Activated naive CD8-positive, alpha-beta T cell treated with anti-CD3 and anti-CD28 coated beads, Interleukin-2, amount 10 ng/mL, durations not matched to agents 7 days and 5 days (primary cell): ENCODE measurements at regions not wholly inside any gene's neighbourhood (a gene's known extent, or its start where the extent isn't known, plus 50 kb on each side); places are given as distances from the start of the nearest gene placed in this dataset.

Source experiments
- ATAC-seq: fragments of 150-1000 bp; cut with Tn5 transposase; one replicate; pipeline ENCODE4 v1.10.0; 2021; ENCODE audit warnings: low read depth, moderate library complexity
- POLR2A ChIA-PET: fragments of 350-600 bp; sonication (Branson Sonifier 250); formaldehyde crosslinking; loops from one replicate; lab custom pipeline; 2021; ENCODE audit warnings: antibody characterized with exemption; lab: Charles Lee
- DNase-seq: peaks from one replicate; pipeline ENCODE4 v3.0.0; 2021
- H3K27ac Mint-ChIP-seq: one replicate; pipeline ENCODE4 v1.8.0; 2022; ENCODE audit warnings: mild to moderate bottlenecking, mixed read lengths
- H3K27me3 Mint-ChIP-seq: one replicate; pipeline ENCODE4 v1.8.0; 2022; ENCODE audit warnings: mild to moderate bottlenecking, moderate library complexity, mixed read lengths
- H3K36me3 Mint-ChIP-seq: one replicate; pipeline ENCODE4 v1.8.0; 2021; ENCODE audit warnings: mild to moderate bottlenecking, mixed read lengths
- H3K4me1 Mint-ChIP-seq: one replicate; pipeline ENCODE4 v1.8.0; 2021; ENCODE audit warnings: mixed read lengths
- H3K4me3 Mint-ChIP-seq: one replicate; pipeline ENCODE4 v1.8.0; 2022; ENCODE audit warnings: mild to moderate bottlenecking, moderate library complexity, mixed read lengths
- H3K9me3 Mint-ChIP-seq: one replicate; pipeline ENCODE4 v1.8.0; 2021; ENCODE audit warnings: mixed read lengths

DNA sequence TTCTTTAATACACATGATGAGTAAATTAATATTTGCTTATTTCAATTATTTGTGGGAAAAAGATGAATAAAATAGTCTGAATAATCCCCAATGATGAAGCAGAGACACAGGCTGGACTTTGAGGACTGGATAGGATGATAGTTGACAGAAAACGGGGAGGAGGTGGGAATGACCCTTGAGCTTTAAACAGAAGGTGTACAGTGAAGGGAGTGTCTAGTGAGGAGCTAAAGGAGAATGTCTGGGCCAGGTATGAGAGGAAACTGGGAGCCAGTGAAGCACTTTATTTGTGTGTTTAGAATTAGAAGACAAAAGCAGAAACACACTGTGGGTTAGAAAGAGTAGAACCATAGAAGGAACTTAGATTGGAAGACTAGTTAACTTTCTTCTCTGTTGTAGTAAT is 230.4 kb upstream of the CA10 start:
- no peak overlapping the region for H3K4me3 Mint-ChIP-seq
- H3K9me3 Mint-ChIP-seq = peaks cover 5% of the 10 kb centered on the region
- no peak for DNase-seq
- H3K27ac Mint-ChIP-seq = no peak overlapping the region
- H3K27me3 Mint-ChIP-seq = no peaks in the 10 kb centered on the region
- no peak for ATAC-seq
- H3K36me3 Mint-ChIP-seq = no peaks in the 10 kb centered on the region
- no peaks in the 10 kb centered on the region for H3K4me1 Mint-ChIP-seq
- POLR2A ChIA-PET = no interaction called here

DNA sequence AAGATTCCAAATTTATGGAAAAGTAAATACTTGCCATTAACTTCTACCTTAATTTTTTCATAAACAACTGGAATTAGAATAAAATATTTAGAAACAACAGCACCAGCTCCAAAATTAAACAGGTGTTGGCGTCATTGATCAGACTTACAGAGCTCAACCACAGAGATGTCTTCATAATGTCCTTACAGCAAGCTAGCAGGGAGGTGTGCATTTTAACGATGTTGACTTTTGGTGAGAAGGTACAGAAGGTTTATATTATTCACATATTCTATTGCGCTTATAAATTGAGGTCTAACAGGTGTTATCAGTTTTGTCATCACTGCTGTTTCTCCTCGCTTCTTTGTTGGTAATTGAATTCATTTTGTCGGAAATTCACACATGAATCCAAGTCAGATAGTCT is 226.2 kb upstream of the CA10 start:
- Mint-ChIP-seq H3K9me3 (peaks cover 3% of the 10 kb centered on the region), H3K36me3 (no peaks in the 10 kb centered on the region), H3K27ac (no peak overlapping the region), H3K4me1 (no peaks in the 10 kb centered on the region), H3K4me3 (no peak overlapping the region), H3K27me3 (no peaks in the 10 kb centered on the region)
- DNase-seq = no peak
- POLR2A ChIA-PET = no interaction called here
- no peak for ATAC-seq

DNA sequence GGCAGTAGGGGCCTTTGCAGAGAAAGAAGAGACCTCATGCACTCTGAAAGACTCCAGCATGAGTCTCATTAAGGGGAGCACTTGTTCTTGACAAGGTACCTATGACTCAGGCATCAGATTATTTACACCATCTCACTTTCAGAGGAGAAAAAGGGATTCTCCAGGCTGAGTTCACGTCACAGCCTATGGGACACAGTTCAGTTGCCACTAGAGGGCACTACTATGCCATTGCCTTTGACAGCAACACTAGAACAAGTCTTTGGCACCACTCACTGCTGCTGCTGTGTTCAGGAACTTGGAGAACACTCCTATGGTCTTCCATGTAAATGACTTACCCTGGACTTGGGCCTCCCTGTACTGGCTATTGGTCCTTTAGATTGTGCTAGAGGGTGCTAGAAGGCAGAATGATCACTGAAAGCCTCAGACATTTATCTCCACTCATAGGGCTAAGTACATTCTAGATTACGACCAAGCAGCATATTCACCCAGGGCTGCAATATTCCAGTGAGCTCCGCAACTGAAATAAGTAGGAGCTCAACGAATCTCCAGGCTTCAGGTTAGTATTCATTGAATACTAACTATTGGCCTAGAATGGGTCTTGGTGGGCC is 225.1 kb upstream of the CA10 start:
- no peaks in the 10 kb centered on the region for H3K27me3 Mint-ChIP-seq
- no peak overlapping the region for H3K27ac Mint-ChIP-seq
- peaks cover 3% of the 10 kb centered on the region for H3K9me3 Mint-ChIP-seq
- no peaks in the 10 kb centered on the region for H3K4me1 Mint-ChIP-seq
- DNase-seq (no peak), ATAC-seq (no peak)
- H3K4me3 Mint-ChIP-seq = no peak overlapping the region
- POLR2A ChIA-PET = no interaction called here
- no peaks in the 10 kb centered on the region for H3K36me3 Mint-ChIP-seq

DNA sequence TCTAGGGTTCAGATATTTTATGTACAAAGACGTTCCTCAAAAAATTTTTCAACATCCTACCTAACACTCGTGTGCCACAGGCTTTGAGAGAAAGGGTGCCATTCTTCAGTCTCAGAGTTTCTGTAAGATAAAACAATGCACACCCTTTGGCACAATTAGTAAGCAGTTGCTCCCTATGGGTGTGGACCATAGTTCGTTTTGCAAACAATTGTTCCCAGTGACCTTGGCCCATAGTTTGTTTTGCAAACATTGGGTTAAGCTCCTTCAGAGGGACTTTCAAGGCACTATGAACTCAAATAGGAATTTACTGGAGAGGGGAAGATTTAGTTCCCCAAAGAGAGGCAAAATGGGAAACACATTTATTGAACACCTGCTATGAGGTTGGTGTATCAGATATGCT is 220.3 kb upstream of the CA10 start:
- DNase-seq (no peak), ATAC-seq (no peak)
- H3K4me3 Mint-ChIP-seq = no peak overlapping the region
- no peaks in the 10 kb centered on the region for H3K4me1 Mint-ChIP-seq
- H3K36me3 Mint-ChIP-seq = no peaks in the 10 kb centered on the region
- no peaks in the 10 kb centered on the region for H3K27me3 Mint-ChIP-seq
- POLR2A ChIA-PET = no interaction called here
- H3K9me3 Mint-ChIP-seq = no peaks in the 10 kb centered on the region
- H3K27ac Mint-ChIP-seq = no peak overlapping the region

DNA sequence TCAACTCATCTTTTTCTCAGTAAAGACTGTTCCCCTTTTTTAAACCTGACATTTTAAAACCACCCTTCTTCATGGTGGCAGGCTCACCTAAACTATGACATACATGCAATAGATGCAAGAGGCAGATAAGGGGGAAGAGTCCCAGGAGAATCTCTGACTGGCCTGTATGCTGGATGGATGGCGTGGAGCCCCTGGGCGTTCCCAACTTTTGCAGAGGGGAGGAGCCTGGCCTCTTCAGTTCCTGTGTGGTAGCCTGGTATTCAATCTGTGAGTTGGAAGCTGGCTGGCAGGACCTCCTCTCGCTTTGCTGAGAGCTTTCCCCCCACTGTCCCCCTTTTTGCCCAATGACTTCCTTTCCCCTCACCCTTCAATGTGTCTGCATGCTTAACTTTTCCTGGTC is 217.6 kb upstream of the CA10 start:
- H3K27ac Mint-ChIP-seq = no peak overlapping the region
- H3K9me3 Mint-ChIP-seq = no peaks in the 10 kb centered on the region
- no peak for ATAC-seq
- no peaks in the 10 kb centered on the region for H3K36me3 Mint-ChIP-seq
- no peak overlapping the region for H3K4me3 Mint-ChIP-seq
- no peaks in the 10 kb centered on the region for H3K4me1 Mint-ChIP-seq
- POLR2A ChIA-PET = no interaction called here
- no peak for DNase-seq
- H3K27me3 Mint-ChIP-seq = no peaks in the 10 kb centered on the region

DNA sequence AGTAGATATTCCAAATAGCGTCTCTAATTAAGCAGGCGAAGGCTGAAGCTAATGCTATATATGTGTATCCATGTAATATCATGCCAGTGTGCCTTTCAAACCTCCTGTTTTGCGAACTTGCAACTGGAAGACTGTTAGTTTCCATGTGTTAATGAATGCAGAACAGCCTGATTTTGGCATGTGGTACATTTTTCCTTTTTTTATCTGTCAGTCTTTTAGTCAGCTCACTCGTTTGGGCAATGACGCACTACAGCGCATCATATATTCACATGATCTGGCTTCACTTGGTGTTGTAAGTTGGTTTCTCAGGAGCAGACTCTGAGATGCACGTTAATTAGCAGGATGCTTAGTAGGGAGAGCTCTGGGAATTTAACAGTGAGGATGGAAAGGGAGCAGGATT is 210.4 kb upstream of the CA10 start:
- ATAC-seq = no peak
- Mint-ChIP-seq H3K9me3 (no peaks in the 10 kb centered on the region), H3K27ac (no peak overlapping the region)

DNA sequence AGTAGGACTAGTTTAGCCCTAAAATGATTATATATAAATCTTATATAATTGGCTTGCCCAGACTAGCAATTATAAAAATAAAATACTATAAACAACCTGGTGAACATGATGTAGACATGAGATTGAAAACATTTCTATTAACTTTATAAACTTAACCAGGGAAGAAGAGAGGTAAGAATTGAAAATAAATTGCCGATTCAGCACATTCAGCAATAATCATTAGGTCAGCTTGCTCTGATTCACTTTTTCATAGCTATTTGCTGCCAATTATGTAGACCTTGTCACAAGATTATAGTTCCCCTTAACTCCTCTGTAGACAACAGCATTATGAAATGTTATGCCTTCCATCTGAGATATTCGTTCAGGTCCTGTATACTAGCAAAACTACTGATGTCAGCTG is 199.3 kb upstream of the CA10 start:
- DNase-seq (no peak), ATAC-seq (no peak)
- Mint-ChIP-seq H3K4me3 (no peak overlapping the region), H3K4me1 (no peaks in the 10 kb centered on the region), H3K27ac (no peak overlapping the region), H3K36me3 (no peaks in the 10 kb centered on the region), H3K27me3 (no peaks in the 10 kb centered on the region), H3K9me3 (peaks cover 4% of the 10 kb centered on the region)
- POLR2A ChIA-PET = no interaction called here

More for the DNA sequence above, 210.4 kb upstream of the CA10 start:
- Mint-ChIP-seq H3K4me1 (no peaks in the 10 kb centered on the region), H3K36me3 (no peaks in the 10 kb centered on the region), H3K4me3 (no peak overlapping the region), H3K27me3 (no peaks in the 10 kb centered on the region)
- no peak for DNase-seq
- POLR2A ChIA-PET = no interaction called here

DNA sequence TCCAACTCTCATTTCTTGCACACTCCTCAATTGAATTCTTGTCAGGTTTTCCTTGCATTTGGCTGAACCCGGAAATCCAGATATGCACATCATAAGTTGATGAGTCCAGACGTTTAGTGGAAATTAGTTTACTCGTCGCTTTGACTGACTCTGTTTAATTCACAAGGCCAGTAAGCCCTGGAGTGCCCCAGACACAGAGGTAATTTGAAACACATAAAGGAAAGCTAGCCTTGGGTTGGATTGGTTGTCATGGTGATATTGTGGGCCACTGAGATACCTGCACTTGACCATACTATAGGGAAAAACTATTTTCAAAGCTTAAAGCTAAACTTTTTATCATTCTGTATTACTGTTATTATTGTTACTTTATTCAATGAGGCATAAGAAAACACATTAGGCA is 178.3 kb upstream of the CA10 start:
- H3K4me1 Mint-ChIP-seq = no peaks in the 10 kb centered on the region
- no peaks in the 10 kb centered on the region for H3K27me3 Mint-ChIP-seq
- H3K36me3 Mint-ChIP-seq = no peaks in the 10 kb centered on the region
- no peak overlapping the region for H3K27ac Mint-ChIP-seq
- ATAC-seq = no peak
- peaks cover 1% of the 10 kb centered on the region for H3K9me3 Mint-ChIP-seq
- POLR2A ChIA-PET = no interaction called here
- no peak for DNase-seq
- H3K4me3 Mint-ChIP-seq = no peak overlapping the region

DNA sequence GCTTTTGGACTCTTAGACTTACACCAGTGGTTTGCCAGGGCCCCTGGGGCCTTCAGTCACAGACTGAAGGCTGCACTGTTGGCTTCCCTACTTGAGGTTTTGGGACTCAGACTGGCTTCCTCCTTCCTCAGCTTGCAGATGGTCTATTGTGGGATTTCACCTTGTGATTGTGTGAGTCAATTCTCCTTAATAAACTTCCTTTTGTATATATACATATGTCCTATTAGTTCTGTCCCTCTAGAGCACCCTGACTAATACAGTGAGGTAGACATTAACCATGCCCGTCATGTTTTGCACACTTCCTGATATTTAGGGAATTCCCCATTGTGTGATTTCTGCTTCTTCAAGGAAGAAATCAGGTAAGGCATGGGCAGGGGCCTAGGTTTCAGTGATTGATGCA is 147.8 kb upstream of the CA10 start:
- ATAC-seq (no peak), DNase-seq (no peak)
- H3K36me3 Mint-ChIP-seq = no peaks in the 10 kb centered on the region
- H3K27ac Mint-ChIP-seq = no peak overlapping the region
- POLR2A ChIA-PET = no interaction called here
- no peak overlapping the region for H3K4me3 Mint-ChIP-seq
- H3K4me1 Mint-ChIP-seq = no peaks in the 10 kb centered on the region
- H3K27me3 Mint-ChIP-seq = no peaks in the 10 kb centered on the region
- H3K9me3 Mint-ChIP-seq = no peaks in the 10 kb centered on the region

DNA sequence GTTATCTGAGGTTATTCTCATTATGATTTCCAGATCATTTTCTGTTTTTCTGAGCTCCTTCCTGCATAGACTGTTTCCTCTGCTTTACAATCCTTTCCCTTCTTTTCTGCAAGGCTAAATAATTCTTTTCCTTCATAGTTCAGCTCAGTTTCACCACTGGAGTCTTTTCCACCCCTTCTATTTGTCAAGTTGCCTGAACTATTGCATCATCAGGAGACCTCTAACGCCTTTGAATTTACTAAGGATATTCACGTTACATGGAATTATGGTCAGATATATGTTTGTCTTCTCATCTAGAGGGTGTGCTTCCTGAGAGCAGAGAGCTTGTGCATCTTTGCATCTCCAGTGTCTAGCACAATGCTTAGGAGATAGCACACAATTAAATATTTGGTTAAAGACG is 140.4 kb upstream of the CA10 start:
- ATAC-seq = no peak
- H3K4me3 Mint-ChIP-seq = no peak overlapping the region
- DNase-seq = no peak

DNA sequence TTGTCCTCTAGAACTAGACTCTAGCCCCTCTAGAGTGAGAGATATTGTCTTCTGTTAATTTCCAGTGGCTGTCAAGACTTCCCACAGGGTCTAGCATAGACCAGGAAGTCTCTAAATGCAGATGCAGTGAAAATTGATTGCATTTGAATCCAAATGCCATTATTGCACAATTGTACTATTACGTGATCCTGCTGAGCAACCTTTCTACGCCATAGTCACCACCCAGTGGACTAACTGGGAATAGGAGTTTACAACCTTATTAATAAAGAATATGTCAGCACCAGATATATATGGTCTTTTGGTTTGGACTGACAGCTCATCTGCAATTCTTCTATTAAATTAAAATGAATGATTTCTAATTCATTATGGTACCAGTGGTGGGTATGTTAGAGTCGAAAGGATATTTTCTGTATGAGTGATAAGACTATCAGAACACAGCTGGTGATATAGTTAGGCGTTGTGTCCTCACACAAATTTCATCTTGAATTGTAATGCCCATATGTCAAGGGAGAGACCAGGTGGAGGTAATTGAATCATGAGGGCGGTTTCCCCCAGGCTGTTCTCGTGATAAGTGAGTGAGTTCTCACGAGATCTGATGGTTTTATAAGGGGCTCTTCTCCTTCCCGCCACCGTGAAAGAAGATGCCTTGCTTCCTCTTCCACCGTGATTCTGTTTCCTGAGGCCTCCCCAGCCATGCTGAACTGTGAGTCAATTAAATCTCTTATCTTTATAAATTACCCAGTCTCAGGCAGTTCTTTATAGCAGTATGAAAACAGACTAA is 138.9 kb upstream of the CA10 start:
- POLR2A ChIA-PET = no interaction called here
- DNase-seq = no peak
- no peak overlapping the region for H3K4me3 Mint-ChIP-seq
- ATAC-seq = no peak
- no peaks in the 10 kb centered on the region for H3K9me3 Mint-ChIP-seq
- no peaks in the 10 kb centered on the region for H3K36me3 Mint-ChIP-seq
- no peak overlapping the region for H3K27ac Mint-ChIP-seq
- no peaks in the 10 kb centered on the region for H3K4me1 Mint-ChIP-seq
- no peaks in the 10 kb centered on the region for H3K27me3 Mint-ChIP-seq

More for the DNA sequence above, 140.4 kb upstream of the CA10 start:
- H3K27me3 Mint-ChIP-seq = no peaks in the 10 kb centered on the region
- H3K4me1 Mint-ChIP-seq = no peaks in the 10 kb centered on the region
- POLR2A ChIA-PET = interaction anchor here (0.8 kb wide), 1 partner anchor 94 kb away, joined by 3 read pairs; no protein-coding TSS in a partner anchor
- no peak overlapping the region for H3K27ac Mint-ChIP-seq
- no peaks in the 10 kb centered on the region for H3K9me3 Mint-ChIP-seq
- no peaks in the 10 kb centered on the region for H3K36me3 Mint-ChIP-seq

DNA sequence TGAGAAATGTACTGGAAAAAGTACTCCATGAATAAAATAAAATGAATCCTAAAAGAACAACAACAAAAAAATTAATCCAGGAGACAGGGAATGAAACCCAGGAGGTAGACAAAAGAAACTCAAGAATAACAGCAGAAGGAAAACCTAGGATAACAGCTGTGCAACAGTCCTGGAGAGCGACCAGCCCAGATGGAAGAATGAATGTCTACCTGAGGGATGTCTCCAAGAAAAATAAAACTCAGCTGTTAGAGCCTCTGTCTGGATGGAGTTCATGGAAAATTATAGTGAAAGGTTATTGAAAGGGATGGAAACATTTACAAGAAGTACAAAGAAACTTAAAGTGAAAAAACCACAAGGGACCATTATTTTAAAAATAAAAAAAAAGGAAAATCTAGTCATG is 135.8 kb upstream of the CA10 start:
- ATAC-seq (no peak), DNase-seq (no peak)
- Mint-ChIP-seq H3K27ac (no peak overlapping the region), H3K9me3 (peaks cover 3% of the 10 kb centered on the region), H3K27me3 (no peaks in the 10 kb centered on the region), H3K4me3 (no peak overlapping the region), H3K4me1 (no peaks in the 10 kb centered on the region), H3K36me3 (no peaks in the 10 kb centered on the region)
- POLR2A ChIA-PET = no interaction called here

DNA sequence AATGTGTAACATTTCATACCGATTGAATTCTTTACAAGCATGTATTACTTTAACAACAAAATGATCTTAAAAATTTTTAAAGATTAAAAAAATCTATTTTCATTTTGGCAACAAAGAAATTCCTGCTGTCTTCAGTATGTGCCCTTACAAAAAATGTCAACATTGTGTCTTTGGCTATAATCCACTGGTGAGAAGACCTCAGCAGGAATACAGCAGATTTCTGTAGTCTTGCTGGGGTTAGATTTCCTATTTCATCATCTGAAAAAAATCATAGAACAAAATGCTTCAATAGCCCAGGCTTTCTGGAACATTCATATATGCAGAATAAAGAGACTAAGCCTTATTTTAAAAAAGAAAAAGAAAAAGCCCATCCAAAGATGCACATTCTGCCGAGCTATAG is 129.1 kb upstream of the CA10 start:
- POLR2A ChIA-PET = no interaction called here
- no peak for DNase-seq
- Mint-ChIP-seq H3K27ac (no peak overlapping the region), H3K4me3 (no peak overlapping the region), H3K9me3 (peaks cover 4% of the 10 kb centered on the region), H3K36me3 (no peaks in the 10 kb centered on the region), H3K27me3 (no peaks in the 10 kb centered on the region), H3K4me1 (no peaks in the 10 kb centered on the region)
- no peak for ATAC-seq

DNA sequence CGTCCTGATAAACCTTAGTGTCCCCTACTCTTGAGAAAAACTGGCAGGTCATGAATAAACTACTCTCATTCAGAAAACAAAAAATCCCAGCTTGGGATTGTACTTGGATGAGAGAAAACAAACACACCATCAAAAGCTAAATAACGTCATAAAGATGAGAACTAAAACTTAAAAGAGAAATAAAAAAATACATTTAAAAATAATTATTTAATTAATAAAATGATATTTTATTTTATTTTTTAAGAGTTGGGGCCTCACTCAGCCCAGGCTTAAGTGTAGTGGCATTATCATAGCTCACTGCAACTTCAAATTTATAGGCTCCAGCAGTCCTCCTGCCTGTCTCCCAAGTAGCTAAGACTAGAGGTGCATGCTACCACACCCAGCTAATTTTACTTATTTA is 125.4 kb upstream of the CA10 start:
- no peaks in the 10 kb centered on the region for H3K27me3 Mint-ChIP-seq
- POLR2A ChIA-PET = no interaction called here
- H3K27ac Mint-ChIP-seq = no peak overlapping the region
- DNase-seq (no peak), ATAC-seq (no peak)
- peaks cover 2% of the 10 kb centered on the region for H3K9me3 Mint-ChIP-seq
- no peak overlapping the region for H3K4me3 Mint-ChIP-seq
- H3K36me3 Mint-ChIP-seq = no peaks in the 10 kb centered on the region
- H3K4me1 Mint-ChIP-seq = no peaks in the 10 kb centered on the region
